Dendritic cell treated with granulocyte-macrophage colony-stimulating factor and Interleukin-4, amounts not matched to agents 40 ng/mL and 50 ng/mL, for 4 days (primary cell): ENCODE measurements at regions not wholly inside any gene's neighbourhood (a gene's known extent, or its start where the extent isn't known, plus 50 kb on each side); places are given as distances from the start of the nearest gene placed in this dataset.
"Not testable (repeated sequence)": the region's sequence is repeated elsewhere in the genome, so short reads cannot be mapped to it uniquely, and the experiment has no call there.

Source experiments
- H3K27ac Mint-ChIP-seq: one replicate; pipeline ENCODE4 v1.8.0; 2022; ENCODE audit warnings: mild to moderate bottlenecking, mixed read lengths
- H3K27me3 Mint-ChIP-seq: one replicate; pipeline ENCODE4 v1.8.0; 2022; ENCODE audit warnings: mild to moderate bottlenecking, mixed read lengths
- H3K36me3 Mint-ChIP-seq: one replicate; pipeline ENCODE4 v1.8.0; 2022; ENCODE audit warnings: low read depth, mixed read lengths
- H3K4me1 Mint-ChIP-seq: one replicate; pipeline ENCODE4 v1.8.0; 2022; ENCODE audit warnings: low read depth, mixed read lengths
- H3K4me3 Mint-ChIP-seq: one replicate; pipeline ENCODE4 v1.8.0; 2022; ENCODE audit warnings: mild to moderate bottlenecking, moderate library complexity, mixed read lengths
- H3K9me3 Mint-ChIP-seq: one replicate; pipeline ENCODE4 v1.8.0; 2022; ENCODE audit warnings: mixed read lengths
- intact Hi-C: fragments of 100-400 bp; cut with micrococcal nuclease; formaldehyde crosslinking; loops from one replicate; pipeline ENCODE4 v1.15.0; 2022

- H3K9me3 Mint-ChIP-seq, result peaks cover 9% of the 10 kb centered on the region
- no peak overlapping the region for H3K4me3 Mint-ChIP-seq
- no peaks in the 10 kb centered on the region for H3K4me1 Mint-ChIP-seq
- H3K36me3 Mint-ChIP-seq, result no peaks in the 10 kb centered on the region
- intact Hi-C loops, result no loop called here
- no peaks in the 10 kb centered on the region for H3K27me3 Mint-ChIP-seq
- no peak overlapping the region for H3K27ac Mint-ChIP-seq
Observed at GRCh38 chrX:140167551-140167950, 202.2 kb upstream of the CXorf66 start.

GRCh38 chrX:140165849-140166248, 200.5 kb upstream of the CXorf66 start:
- H3K4me3 Mint-ChIP-seq, result no peak overlapping the region
- H3K36me3 Mint-ChIP-seq, result no peaks in the 10 kb centered on the region
- H3K27me3 Mint-ChIP-seq, result no peaks in the 10 kb centered on the region
- no peaks in the 10 kb centered on the region for H3K9me3 Mint-ChIP-seq
- H3K4me1 Mint-ChIP-seq, result no peaks in the 10 kb centered on the region
- H3K27ac Mint-ChIP-seq, result no peak overlapping the region
- intact Hi-C loops, result no loop called here

- intact Hi-C loops, result no loop called here
- no peak overlapping the region for H3K4me3 Mint-ChIP-seq
- no peaks in the 10 kb centered on the region for H3K4me1 Mint-ChIP-seq
- no peaks in the 10 kb centered on the region for H3K36me3 Mint-ChIP-seq
- H3K27ac Mint-ChIP-seq, result no peak overlapping the region
- no peaks in the 10 kb centered on the region for H3K27me3 Mint-ChIP-seq
- no peaks in the 10 kb centered on the region for H3K9me3 Mint-ChIP-seq
Observed at GRCh38 chrX:140164391-140164790, 199.1 kb upstream of the CXorf66 start.

- intact Hi-C loops, result no loop called here
- H3K27me3 Mint-ChIP-seq, result no peaks in the 10 kb centered on the region
Observed at GRCh38 chrX:140163371-140164159, 198.2 kb upstream of the CXorf66 start.

GRCh38 chrX:140157611-140158010, 192.3 kb upstream of the CXorf66 start:
- Mint-ChIP-seq H3K4me1 (no peaks in the 10 kb centered on the region), H3K9me3 (no peaks in the 10 kb centered on the region), H3K4me3 (no peak overlapping the region), H3K27ac (no peak overlapping the region), H3K36me3 (no peaks in the 10 kb centered on the region), H3K27me3 (no peaks in the 10 kb centered on the region)
- intact Hi-C loops, result no loop called here

More at GRCh38 chrX:140163371-140164159, 198.2 kb upstream of the CXorf66 start:
- H3K27ac Mint-ChIP-seq, result no peak overlapping the region
- no peaks in the 10 kb centered on the region for H3K9me3 Mint-ChIP-seq
- H3K36me3 Mint-ChIP-seq, result no peaks in the 10 kb centered on the region
- no peaks in the 10 kb centered on the region for H3K4me1 Mint-ChIP-seq
- no peak overlapping the region for H3K4me3 Mint-ChIP-seq

- H3K4me3 Mint-ChIP-seq, result no peak overlapping the region
- no peaks in the 10 kb centered on the region for H3K9me3 Mint-ChIP-seq
- H3K27ac Mint-ChIP-seq, result no peak overlapping the region
- intact Hi-C loops, result no loop called here
- no peaks in the 10 kb centered on the region for H3K27me3 Mint-ChIP-seq
- no peaks in the 10 kb centered on the region for H3K36me3 Mint-ChIP-seq
- no peaks in the 10 kb centered on the region for H3K4me1 Mint-ChIP-seq
Observed at GRCh38 chrX:140157143-140157542, 191.8 kb upstream of the CXorf66 start.

- intact Hi-C loops, result no loop called here
- no peaks in the 10 kb centered on the region for H3K9me3 Mint-ChIP-seq
- H3K4me3 Mint-ChIP-seq, result no peak overlapping the region
- H3K27me3 Mint-ChIP-seq, result no peaks in the 10 kb centered on the region
- no peaks in the 10 kb centered on the region for H3K4me1 Mint-ChIP-seq
- H3K27ac Mint-ChIP-seq, result no peak overlapping the region
- no peaks in the 10 kb centered on the region for H3K36me3 Mint-ChIP-seq
Observed at GRCh38 chrX:140151316-140151715, 186.0 kb upstream of the CXorf66 start.

GRCh38 chrX:140149761-140150160, 184.4 kb upstream of the CXorf66 start:
- no peaks in the 10 kb centered on the region for H3K9me3 Mint-ChIP-seq
- no peaks in the 10 kb centered on the region for H3K27me3 Mint-ChIP-seq
- intact Hi-C loops, result no loop called here
- no peak overlapping the region for H3K27ac Mint-ChIP-seq
- H3K4me3 Mint-ChIP-seq, result no peak overlapping the region
- H3K36me3 Mint-ChIP-seq, result no peaks in the 10 kb centered on the region
- H3K4me1 Mint-ChIP-seq, result no peaks in the 10 kb centered on the region

GRCh38 chrX:140141444-140142029, 176.2 kb upstream of the CXorf66 start:
- Mint-ChIP-seq H3K27ac (no peak overlapping the region), H3K27me3 (no peaks in the 10 kb centered on the region), H3K4me3 (no peak overlapping the region), H3K36me3 (no peaks in the 10 kb centered on the region), H3K4me1 (no peaks in the 10 kb centered on the region), H3K9me3 (no peaks in the 10 kb centered on the region)
- intact Hi-C loops, result loop anchor here (1.0 kb wide), 1 partner anchor 84 kb away; no protein-coding TSS in a partner anchor

GRCh38 chrX:140138492-140138891, 173.2 kb upstream of the CXorf66 start:
- H3K4me1 Mint-ChIP-seq, intact Hi-C loops, H3K4me3 Mint-ChIP-seq, H3K27me3 Mint-ChIP-seq, H3K9me3 Mint-ChIP-seq, H3K36me3 Mint-ChIP-seq, H3K27ac Mint-ChIP-seq: not testable (repeated sequence)

- H3K27ac Mint-ChIP-seq, H3K9me3 Mint-ChIP-seq, H3K4me3 Mint-ChIP-seq, intact Hi-C loops, H3K36me3 Mint-ChIP-seq, H3K27me3 Mint-ChIP-seq, H3K4me1 Mint-ChIP-seq: not testable (repeated sequence)
Observed at GRCh38 chrX:140138065-140138464, 172.7 kb upstream of the CXorf66 start.

GRCh38 chrX:140132937-140133336, 167.6 kb upstream of the CXorf66 start:
- H3K36me3 Mint-ChIP-seq, result no peaks in the 10 kb centered on the region
- intact Hi-C loops, result no loop called here
- H3K4me1 Mint-ChIP-seq, result no peaks in the 10 kb centered on the region
- no peak overlapping the region for H3K27ac Mint-ChIP-seq
- H3K27me3 Mint-ChIP-seq, result no peaks in the 10 kb centered on the region
- H3K4me3 Mint-ChIP-seq, result no peak overlapping the region
- H3K9me3 Mint-ChIP-seq, result no peaks in the 10 kb centered on the region

- Mint-ChIP-seq H3K4me3 (no peak overlapping the region), H3K9me3 (no peaks in the 10 kb centered on the region), H3K4me1 (no peaks in the 10 kb centered on the region), H3K27me3 (no peaks in the 10 kb centered on the region), H3K27ac (no peak overlapping the region), H3K36me3 (no peaks in the 10 kb centered on the region)
- intact Hi-C loops, result no loop called here
Observed at GRCh38 chrX:140123446-140123845, 158.1 kb upstream of the CXorf66 start.

GRCh38 chrX:140114059-140114458, 148.7 kb upstream of the CXorf66 start:
- H3K36me3 Mint-ChIP-seq, H3K27ac Mint-ChIP-seq, H3K4me1 Mint-ChIP-seq, H3K4me3 Mint-ChIP-seq, H3K9me3 Mint-ChIP-seq, H3K27me3 Mint-ChIP-seq, intact Hi-C loops: not testable (repeated sequence)
